A673 (cell line): ENCODE measurements at regions not wholly inside any gene's neighbourhood (a gene's known extent, or its start where the extent isn't known, plus 50 kb on each side); places are given as distances from the start of the nearest gene placed in this dataset.

Experiments
- BruUV-seq: library from RNA; stranded (reverse); fragments of 400-500 nt; replicated peaks from 2 replicates; lab custom pipeline; 2021; lab: Mats Ljungman, UMichigan
- CTCF ChIA-PET: fragments of 300-600 bp; sonication (Branson Sonifier 250); formaldehyde crosslinking; loops from one replicate; lab custom pipeline; 2022; ENCODE audit warnings: antibody characterized with exemption; lab: Charles Lee
- POLR2A ChIA-PET: fragments of 300-600 bp; sonication (Branson Sonifier 250); formaldehyde crosslinking; loops from one replicate; lab custom pipeline; 2022; ENCODE audit warnings: antibody characterized with exemption; ENCODE audit not compliant: low non-redundant PET; lab: Charles Lee
- DNase-seq: peaks from one replicate; pipeline ENCODE4 v3.0.0-alpha.2; 2015; ENCODE audit warnings: low spot score
- H3K27ac ChIP-seq: fragments of 200-600 bp; sonication (generic); 2 replicates; pipeline ENCODE4 v1.5.1; 2016; ENCODE audit warnings: mixed run types, low read depth, mild to moderate bottlenecking, mixed read lengths, antibody characterized with exemption, low read length; ENCODE audit not compliant: poor library complexity, severe bottlenecking
- H3K27me3 ChIP-seq: fragments of 200-600 bp; sonication (generic); replicated peaks from 2 replicates; pipeline ENCODE4 v1.6.1; 2017; ENCODE audit warnings: mixed run types, low read depth, mild to moderate bottlenecking, mixed read lengths, antibody characterized with exemption, low read length; ENCODE audit not compliant: insufficient read depth, poor library complexity
- H3K36me3 ChIP-seq: fragments of 200-600 bp; sonication (generic); 2 replicates; pipeline ENCODE4 v1.6.1; 2016; ENCODE audit warnings: mixed run types, mild to moderate bottlenecking, mixed read lengths, antibody characterized with exemption, low read length; ENCODE audit not compliant: insufficient read depth, poor library complexity, severe bottlenecking
- H3K4me1 ChIP-seq: fragments of 200-600 bp; sonication (generic); 2 replicates; pipeline ENCODE4 v1.6.1; 2017; ENCODE audit warnings: mixed run types, mild to moderate bottlenecking, mixed read lengths, antibody characterized with exemption, low read length; ENCODE audit not compliant: insufficient read depth, poor library complexity, severe bottlenecking
- H3K4me3 ChIP-seq: fragments of 200-600 bp; sonication (generic); 2 replicates; pipeline ENCODE4 v1.5.1; 2016; ENCODE audit warnings: low read depth, mixed run types, mild to moderate bottlenecking, mixed read lengths, low read length; ENCODE audit not compliant: poor library complexity, severe bottlenecking
- H3K9me3 ChIP-seq: fragments of 200-600 bp; sonication (generic); 2 replicates; pipeline ENCODE4 v1.6.1; 2016; ENCODE audit warnings: mixed run types, low read depth, mild to moderate bottlenecking, mixed read lengths, antibody characterized with exemption, low read length; ENCODE audit not compliant: poor library complexity, severe bottlenecking
- EZH2 ChIP-seq: fragments of 200-600 bp; sonication (generic); IDR thresholded peaks from 2 replicates; pipeline ENCODE4 v1.6.1; 2017; ENCODE audit warnings: borderline replicate concordance, low read depth, mild to moderate bottlenecking, mixed read lengths, antibody characterized with exemption, low read length; ENCODE audit not compliant: poor library complexity, severe bottlenecking
- intact Hi-C: fragments of 100-400 bp; cut with micrococcal nuclease; formaldehyde crosslinking; loops from one replicate; pipeline ENCODE4 v1.10.0; 2022; ENCODE audit not compliant: unreplicated experiment
- TF ChIP-seq, protein P1 (sequence below): fragments of 300-800, 200-600 bp; sonication (generic); conservative IDR thresholded peaks from 2 replicates; pipeline ENCODE4 v1.5.1; 2017; ENCODE audit warnings: low read depth, mild to moderate bottlenecking, antibody characterized with exemption, low read length, moderate library complexity, mixed read lengths

DNA sequence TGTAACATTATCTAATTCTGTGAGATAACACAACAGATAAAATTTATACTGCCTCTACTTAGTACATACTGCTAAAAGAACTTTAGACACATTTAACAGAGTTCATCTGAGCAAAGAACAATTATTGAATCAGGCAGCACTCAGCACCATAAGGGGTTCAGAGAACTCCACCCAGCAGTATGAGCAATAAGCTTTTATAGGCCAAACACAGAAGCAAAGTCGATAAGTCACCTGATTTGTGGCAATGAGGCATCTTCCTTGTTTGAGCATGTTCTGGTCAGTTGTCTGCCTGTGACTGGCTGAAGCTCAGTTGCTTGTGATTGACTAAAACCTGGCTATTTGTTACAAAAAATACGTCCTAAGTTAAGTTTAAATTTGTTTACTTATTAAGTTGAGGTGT is 746.1 kb upstream of the DDX18 start:
- Histone ChIP-seq H3K27ac (no peak overlapping the region), H3K4me1 (no peaks in the 10 kb centered on the region), H3K36me3 (no peaks in the 10 kb centered on the region), H3K9me3 (no peaks in the 10 kb centered on the region), H3K27me3 (no peaks in the 10 kb centered on the region), H3K4me3 (no peak overlapping the region)
- TF ChIP-seq, protein P1, sequence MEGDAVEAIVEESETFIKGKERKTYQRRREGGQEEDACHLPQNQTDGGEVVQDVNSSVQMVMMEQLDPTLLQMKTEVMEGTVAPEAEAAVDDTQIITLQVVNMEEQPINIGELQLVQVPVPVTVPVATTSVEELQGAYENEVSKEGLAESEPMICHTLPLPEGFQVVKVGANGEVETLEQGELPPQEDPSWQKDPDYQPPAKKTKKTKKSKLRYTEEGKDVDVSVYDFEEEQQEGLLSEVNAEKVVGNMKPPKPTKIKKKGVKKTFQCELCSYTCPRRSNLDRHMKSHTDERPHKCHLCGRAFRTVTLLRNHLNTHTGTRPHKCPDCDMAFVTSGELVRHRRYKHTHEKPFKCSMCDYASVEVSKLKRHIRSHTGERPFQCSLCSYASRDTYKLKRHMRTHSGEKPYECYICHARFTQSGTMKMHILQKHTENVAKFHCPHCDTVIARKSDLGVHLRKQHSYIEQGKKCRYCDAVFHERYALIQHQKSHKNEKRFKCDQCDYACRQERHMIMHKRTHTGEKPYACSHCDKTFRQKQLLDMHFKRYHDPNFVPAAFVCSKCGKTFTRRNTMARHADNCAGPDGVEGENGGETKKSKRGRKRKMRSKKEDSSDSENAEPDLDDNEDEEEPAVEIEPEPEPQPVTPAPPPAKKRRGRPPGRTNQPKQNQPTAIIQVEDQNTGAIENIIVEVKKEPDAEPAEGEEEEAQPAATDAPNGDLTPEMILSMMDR: no peak
- TF ChIP-seq EZH2: no peak
- no TSS peak for BruUV-seq
- intact Hi-C loops: no loop called here
- DNase-seq: no peak
- CTCF ChIA-PET: no interaction called here
- POLR2A ChIA-PET: no interaction called here

DNA sequence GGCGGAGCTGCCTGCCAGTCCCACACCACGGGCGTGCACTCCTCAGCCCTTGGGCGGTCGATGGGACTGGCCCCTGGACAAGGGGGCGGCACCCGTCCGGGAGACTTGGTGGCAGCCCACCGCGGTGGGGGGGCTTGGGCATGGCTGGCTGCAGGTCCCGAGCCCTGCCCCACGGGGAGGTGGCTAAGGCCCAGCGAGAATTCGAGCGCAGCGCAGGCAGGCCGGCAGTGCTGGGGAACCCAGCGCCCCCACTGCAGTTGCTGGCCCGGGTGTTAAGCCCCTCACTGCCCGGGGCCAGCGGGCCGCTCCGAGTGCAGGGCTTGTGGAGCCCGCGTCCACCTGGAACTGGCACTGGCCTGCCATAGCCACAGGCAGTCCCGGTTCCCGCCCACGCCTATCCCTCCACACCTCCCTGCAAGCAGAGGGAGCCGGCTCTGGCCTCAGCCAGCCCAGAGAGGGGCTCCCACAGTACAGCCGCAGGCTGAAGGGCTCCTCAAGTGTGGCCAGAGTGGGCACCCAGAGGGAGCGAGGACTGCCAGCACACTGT is 742.9 kb upstream of the DDX18 start:
- no peak for DNase-seq

GRCh38 chr2:117074756-117075155 is 739.7 kb upstream of the DDX18 start:
- intact Hi-C loops: no loop called here
- no peak for TF ChIP-seq EZH2
- TF ChIP-seq, protein P1: no peak
- Histone ChIP-seq H3K4me1 (no peaks in the 10 kb centered on the region), H3K27me3 (no peaks in the 10 kb centered on the region), H3K4me3 (no peak overlapping the region), H3K27ac (no peak overlapping the region), H3K9me3 (no peaks in the 10 kb centered on the region), H3K36me3 (no peaks in the 10 kb centered on the region)
- ChIA-PET POLR2A (no interaction called here), CTCF (no interaction called here)
- no TSS peak for BruUV-seq
- no peak for DNase-seq

More for the DNA sequence above, 742.9 kb upstream of the DDX18 start:
- Histone ChIP-seq H3K27me3 (no peaks in the 10 kb centered on the region), H3K27ac (no peak overlapping the region), H3K4me3 (no peak overlapping the region), H3K36me3 (no peaks in the 10 kb centered on the region), H3K4me1 (no peaks in the 10 kb centered on the region), H3K9me3 (no peaks in the 10 kb centered on the region)
- ChIA-PET CTCF (no interaction called here), POLR2A (no interaction called here)
- no TSS peak for BruUV-seq
- TF ChIP-seq EZH2: no peak
- TF ChIP-seq, protein P1: no peak
- intact Hi-C loops: no loop called here
